Glomerular endothelial cell (primary cell): ENCODE measurements at regions not wholly inside any gene's neighbourhood (a gene's known extent, or its start where the extent isn't known, plus 50 kb on each side); places are given as distances from the start of the nearest gene placed in this dataset.

Source experiments
- DNase-seq: peaks from one replicate; pipeline ENCODE4 v3.0.0-alpha.2; 2011; ENCODE audit warnings: low read depth, low spot score; ENCODE audit errors: extremely low read depth

- DNase-seq, result no peak
Measured at GRCh38 chr6:16857969-16858592, 96.8 kb upstream of the ATXN1 start.

- no peak for DNase-seq
Measured at GRCh38 chr6:16855460-16855859, 94.2 kb upstream of the ATXN1 start.

GRCh38 chr6:16854986-16855385 lies 93.7 kb upstream of the ATXN1 start:
- DNase-seq, result no peak

GRCh38 chr6:16852671-16853070 lies 91.4 kb upstream of the ATXN1 start:
- no peak for DNase-seq

- DNase-seq, result no peak
Measured at GRCh38 chr6:16851758-16852157, 90.5 kb upstream of the ATXN1 start.

GRCh38 chr6:16851044-16851540 lies 89.8 kb upstream of the ATXN1 start:
- DNase-seq, result no peak

GRCh38 chr6:16850681-16851026 lies 89.4 kb upstream of the ATXN1 start:
- DNase-seq, result no peak

- DNase-seq, result no peak
Measured at GRCh38 chr6:16849988-16850680, 88.9 kb upstream of the ATXN1 start.

GRCh38 chr6:16849280-16849987 lies 88.2 kb upstream of the ATXN1 start:
- DNase-seq, result no peak

GRCh38 chr6:16846399-16846778 lies 85.1 kb upstream of the ATXN1 start:
- no peak for DNase-seq

- DNase-seq, result no peak
Measured at GRCh38 chr6:16844183-16844582, 82.9 kb upstream of the ATXN1 start.

GRCh38 chr6:16842676-16843075 lies 81.4 kb upstream of the ATXN1 start:
- DNase-seq, result no peak

- no peak for DNase-seq
Measured at GRCh38 chr6:16841241-16841640, 80.0 kb upstream of the ATXN1 start.

GRCh38 chr6:16840725-16841124 lies 79.5 kb upstream of the ATXN1 start:
- no peak for DNase-seq

GRCh38 chr6:16840291-16840690 lies 79.0 kb upstream of the ATXN1 start:
- no peak for DNase-seq

- no peak for DNase-seq
Measured at GRCh38 chr6:16839631-16840179, 78.4 kb upstream of the ATXN1 start.

- no peak for DNase-seq
Measured at GRCh38 chr6:16837217-16837972, 76.1 kb upstream of the ATXN1 start.

GRCh38 chr6:16836144-16836981 lies 75.1 kb upstream of the ATXN1 start:
- no peak for DNase-seq

GRCh38 chr6:16834242-16834641 lies 73.0 kb upstream of the ATXN1 start:
- no peak for DNase-seq

GRCh38 chr6:16832721-16833120 lies 71.5 kb upstream of the ATXN1 start:
- no peak for DNase-seq
